ENCODE measurements at regions not wholly inside any gene's neighbourhood (a gene's known extent, or its start where the extent isn't known, plus 50 kb on each side); places are given as distances from the start of the nearest gene placed in this dataset.

GRCh38 chr6:113102761-113103160, 754.4 kb upstream of the MARCKS start:
- no peaks in the 10 kb centered on the region for H3K9me3 ChIP-seq (ENCODE audit: control insufficient read depth, low read length)
- H2BK5ac ChIP-seq (ENCODE audit: low read depth, low read length, poor library complexity, severe bottlenecking) = no peak overlapping the region
- H2AFZ ChIP-seq (ENCODE audit: low read depth, low read length) = no peak overlapping the region
- no peaks in the 10 kb centered on the region for H3K27me3 ChIP-seq (ENCODE audit: control insufficient read depth in 1 of 2, insufficient read depth in 1 of 2, low read length in 2 of 2)
- H3K9ac ChIP-seq (ENCODE audit: low read length) = peak overlapping the region; percentile 32
- H3K4me1 ChIP-seq (ENCODE audit: control insufficient read depth, insufficient read depth, low read depth, low read length) = no peaks in the 10 kb centered on the region
- H3K4me2 ChIP-seq (ENCODE audit: low read length, poor library complexity, severe bottlenecking) = no peak overlapping the region
- no peak overlapping the region for H4K91ac ChIP-seq (ENCODE audit: low read length)
- peak; percentile 72 for DNase-seq
- no peak overlapping the region for H3K4ac ChIP-seq (ENCODE audit: low read depth in 1 of 2, low read length in 2 of 2)
- no peak overlapping the region for H4K8ac ChIP-seq (ENCODE audit: low read length)
- H3K4me3 ChIP-seq (ENCODE audit: insufficient read depth in 1 of 2, low read depth in 1 of 2, low read length in 2 of 2) = no peak overlapping the region
- no peak overlapping the region for H2BK12ac ChIP-seq (ENCODE audit: low read length in 2 of 2)
- no peak overlapping the region for H2BK120ac ChIP-seq (ENCODE audit: low read depth, low read length)
- no peak overlapping the region for H3K18ac ChIP-seq (ENCODE audit: low read depth in 1 of 2, low read length in 2 of 2)
- H2BK15ac ChIP-seq (ENCODE audit: low read depth, poor library complexity, severe bottlenecking) = no peak overlapping the region
- H3K23ac ChIP-seq (ENCODE audit: low read length in 2 of 2) = no peak overlapping the region
- H3K27ac ChIP-seq (ENCODE audit: low read length, poor library complexity, severe bottlenecking) = peak overlapping the region; percentile 92
- no peaks in the 10 kb centered on the region for H3K36me3 ChIP-seq (ENCODE audit: control insufficient read depth in 1 of 2, insufficient read depth in 2 of 2, low read depth in 1 of 2, low read length in 2 of 2)
- WGBS = 5% methylated on average over 1 of the region's 4 CpGs
- H3K79me1 ChIP-seq (replicated peaks; ENCODE audit: low read length, poor library complexity, severe bottlenecking) = no peaks in the 10 kb centered on the region
- H3K14ac ChIP-seq (ENCODE audit: low read length in 2 of 2) = no peak overlapping the region
- H2AK5ac ChIP-seq (ENCODE audit: low read length, severe bottlenecking) = no peak overlapping the region

GRCh38 chr6:113103634-113104361, 753.3 kb upstream of the MARCKS start:
- Histone ChIP-seq H2AK5ac (ENCODE audit: low read length, severe bottlenecking) (no peak overlapping the region), H3K9ac (ENCODE audit: low read length) (peak overlapping the region; percentile 32), H4K91ac (ENCODE audit: low read length) (no peak overlapping the region), H3K4ac (ENCODE audit: low read depth in 1 of 2, low read length in 2 of 2) (no peak overlapping the region), H3K9me3 (ENCODE audit: control insufficient read depth, low read length) (no peaks in the 10 kb centered on the region), H2BK15ac (ENCODE audit: low read depth, poor library complexity, severe bottlenecking) (no peak overlapping the region), H3K27ac (ENCODE audit: low read length, poor library complexity, severe bottlenecking) (peak overlapping the region; percentile 67), H3K4me2 (ENCODE audit: low read length, poor library complexity, severe bottlenecking) (no peak overlapping the region), H3K36me3 (ENCODE audit: control insufficient read depth in 1 of 2, insufficient read depth in 2 of 2, low read depth in 1 of 2, low read length in 2 of 2) (no peaks in the 10 kb centered on the region), H4K8ac (ENCODE audit: low read length) (no peak overlapping the region), H3K27me3 (ENCODE audit: control insufficient read depth in 1 of 2, insufficient read depth in 1 of 2, low read length in 2 of 2) (no peaks in the 10 kb centered on the region), H2BK5ac (ENCODE audit: low read depth, low read length, poor library complexity, severe bottlenecking) (no peak overlapping the region), H3K14ac (ENCODE audit: low read length in 2 of 2) (no peak overlapping the region), H2BK120ac (ENCODE audit: low read depth, low read length) (no peak overlapping the region), H3K18ac (ENCODE audit: low read depth in 1 of 2, low read length in 2 of 2) (no peak overlapping the region), H3K4me1 (ENCODE audit: control insufficient read depth, insufficient read depth, low read depth, low read length) (no peaks in the 10 kb centered on the region), H3K4me3 (ENCODE audit: insufficient read depth in 1 of 2, low read depth in 1 of 2, low read length in 2 of 2) (no peak overlapping the region), H3K23ac (ENCODE audit: low read length in 2 of 2) (no peak overlapping the region), H2BK12ac (ENCODE audit: low read length in 2 of 2) (no peak overlapping the region), H2AFZ (ENCODE audit: low read depth, low read length) (no peak overlapping the region), H3K79me1 (replicated peaks; ENCODE audit: low read length, poor library complexity, severe bottlenecking) (no peaks in the 10 kb centered on the region)
- 0% methylated on average over 1 of the region's 4 CpGs for WGBS
- peak; percentile 78 for DNase-seq

GRCh38 chr6:113104541-113104940, 752.6 kb upstream of the MARCKS start:
- Histone ChIP-seq H3K4me3 (ENCODE audit: insufficient read depth in 1 of 2, low read depth in 1 of 2, low read length in 2 of 2) (no peak overlapping the region), H3K27ac (ENCODE audit: low read length, poor library complexity, severe bottlenecking) (peak overlapping the region; percentile 93), H2BK12ac (ENCODE audit: low read length in 2 of 2) (no peak overlapping the region), H4K8ac (ENCODE audit: low read length) (no peak overlapping the region), H3K23ac (ENCODE audit: low read length in 2 of 2) (no peak overlapping the region), H3K27me3 (ENCODE audit: control insufficient read depth in 1 of 2, insufficient read depth in 1 of 2, low read length in 2 of 2) (no peaks in the 10 kb centered on the region), H2BK15ac (ENCODE audit: low read depth, poor library complexity, severe bottlenecking) (no peak overlapping the region), H2BK120ac (ENCODE audit: low read depth, low read length) (no peak overlapping the region), H2BK5ac (ENCODE audit: low read depth, low read length, poor library complexity, severe bottlenecking) (no peak overlapping the region), H2AFZ (ENCODE audit: low read depth, low read length) (no peak overlapping the region), H3K9ac (ENCODE audit: low read length) (no peak overlapping the region), H3K18ac (ENCODE audit: low read depth in 1 of 2, low read length in 2 of 2) (no peak overlapping the region), H3K4me1 (ENCODE audit: control insufficient read depth, insufficient read depth, low read depth, low read length) (no peaks in the 10 kb centered on the region), H3K4me2 (ENCODE audit: low read length, poor library complexity, severe bottlenecking) (no peak overlapping the region), H4K91ac (ENCODE audit: low read length) (no peak overlapping the region), H3K79me1 (replicated peaks; ENCODE audit: low read length, poor library complexity, severe bottlenecking) (no peaks in the 10 kb centered on the region), H2AK5ac (ENCODE audit: low read length, severe bottlenecking) (no peak overlapping the region), H3K36me3 (ENCODE audit: control insufficient read depth in 1 of 2, insufficient read depth in 2 of 2, low read depth in 1 of 2, low read length in 2 of 2) (no peaks in the 10 kb centered on the region), H3K4ac (ENCODE audit: low read depth in 1 of 2, low read length in 2 of 2) (peak overlapping the region in 1 of 2 experiments; percentile 67), H3K9me3 (ENCODE audit: control insufficient read depth, low read length) (peaks cover 4% of the 10 kb centered on the region), H3K14ac (ENCODE audit: low read length in 2 of 2) (no peak overlapping the region)
- WGBS = 75% methylated on average over 1 of the region's 4 CpGs
- DNase-seq = peak; percentile 46

- Histone ChIP-seq H2BK12ac (ENCODE audit: low read length in 2 of 2) (no peak overlapping the region), H2BK15ac (ENCODE audit: low read depth, poor library complexity, severe bottlenecking) (no peak overlapping the region), H3K4me3 (ENCODE audit: insufficient read depth in 1 of 2, low read depth in 1 of 2, low read length in 2 of 2) (no peak overlapping the region), H3K79me1 (replicated peaks; ENCODE audit: low read length, poor library complexity, severe bottlenecking) (no peaks in the 10 kb centered on the region), H3K4me1 (ENCODE audit: control insufficient read depth, insufficient read depth, low read depth, low read length) (no peaks in the 10 kb centered on the region), H3K4me2 (ENCODE audit: low read length, poor library complexity, severe bottlenecking) (no peak overlapping the region), H3K27me3 (ENCODE audit: control insufficient read depth in 1 of 2, insufficient read depth in 1 of 2, low read length in 2 of 2) (no peaks in the 10 kb centered on the region), H2AFZ (ENCODE audit: low read depth, low read length) (no peak overlapping the region), H2AK5ac (ENCODE audit: low read length, severe bottlenecking) (no peak overlapping the region), H3K9ac (ENCODE audit: low read length) (no peak overlapping the region), H2BK5ac (ENCODE audit: low read depth, low read length, poor library complexity, severe bottlenecking) (no peak overlapping the region), H4K91ac (ENCODE audit: low read length) (no peak overlapping the region), H4K8ac (ENCODE audit: low read length) (no peak overlapping the region), H3K36me3 (ENCODE audit: control insufficient read depth in 1 of 2, insufficient read depth in 2 of 2, low read depth in 1 of 2, low read length in 2 of 2) (no peaks in the 10 kb centered on the region), H3K4ac (ENCODE audit: low read depth in 1 of 2, low read length in 2 of 2) (peak overlapping the region in 1 of 2 experiments; percentile 67), H3K14ac (ENCODE audit: low read length in 2 of 2) (no peak overlapping the region), H3K9me3 (ENCODE audit: control insufficient read depth, low read length) (peaks cover 4% of the 10 kb centered on the region), H3K18ac (ENCODE audit: low read depth in 1 of 2, low read length in 2 of 2) (no peak overlapping the region), H3K23ac (ENCODE audit: low read length in 2 of 2) (no peak overlapping the region), H2BK120ac (ENCODE audit: low read depth, low read length) (no peak overlapping the region), H3K27ac (ENCODE audit: low read length, poor library complexity, severe bottlenecking) (peak overlapping the region; percentile 93)
- peak; percentile 54 for DNase-seq
- WGBS = 75% methylated on average over 1 of the region's 3 CpGs
Measured at GRCh38 chr6:113104951-113105350, 752.2 kb upstream of the MARCKS start.

Data from mesenchymal stem cell (in vitro differentiated cells and primary cell).